Activated CD4-positive, alpha-beta T cell treated with anti-CD3 and anti-CD28 coated beads, Interleukin-2, Interleukin-6, amounts not matched to agents 100 ng/mL and 50 ng/mL, durations not matched to agents 16 hours and 8 hours (primary cell): ENCODE measurements at regions not wholly inside any gene's neighbourhood (a gene's known extent, or its start where the extent isn't known, plus 50 kb on each side); places are given as distances from the start of the nearest gene placed in this dataset.
A peak's percentile ranks its signal among the peaks of the same experiment; 100 is the strongest.

ENCODE experiments used
- DNase-seq: peaks from one replicate; pipeline ENCODE4 v3.0.0-alpha.2; 2020

DNA sequence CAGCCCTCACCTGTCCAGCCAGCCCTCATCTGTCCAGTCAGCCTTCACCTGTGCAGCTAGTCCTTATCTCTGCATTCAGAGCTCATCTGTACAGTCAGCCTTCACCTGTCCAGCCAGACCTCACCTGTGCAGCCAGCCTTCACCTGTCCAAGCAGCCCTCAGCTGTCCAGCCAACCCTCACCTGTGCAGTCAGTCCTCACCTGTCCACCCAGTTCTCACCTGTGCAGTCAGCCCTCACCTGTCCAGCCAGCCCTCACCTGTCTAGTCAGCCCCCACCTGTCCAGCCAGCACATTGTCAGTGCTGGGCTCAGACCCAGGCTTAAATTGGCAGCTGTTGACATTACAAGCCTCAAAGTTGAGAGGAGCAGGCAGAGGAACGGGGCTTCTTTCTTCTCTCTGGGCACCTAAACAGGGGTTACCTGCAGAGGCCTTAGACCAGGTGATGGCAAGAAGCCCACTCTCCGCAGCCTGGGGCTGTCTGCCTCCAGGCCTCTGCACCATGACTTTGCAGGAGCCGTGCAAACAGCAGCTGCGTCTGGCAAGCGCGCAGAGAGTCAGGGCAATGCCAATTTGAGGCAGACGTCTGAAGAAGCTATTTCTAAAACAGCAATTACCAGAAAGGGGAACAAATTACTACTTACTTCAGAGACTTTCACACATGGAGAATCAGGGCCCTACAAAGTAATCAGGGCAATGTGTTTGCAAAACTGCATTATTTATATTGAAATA lies 506.1 kb downstream of the NPHP4 start:
- DNase-seq = no peak

DNA sequence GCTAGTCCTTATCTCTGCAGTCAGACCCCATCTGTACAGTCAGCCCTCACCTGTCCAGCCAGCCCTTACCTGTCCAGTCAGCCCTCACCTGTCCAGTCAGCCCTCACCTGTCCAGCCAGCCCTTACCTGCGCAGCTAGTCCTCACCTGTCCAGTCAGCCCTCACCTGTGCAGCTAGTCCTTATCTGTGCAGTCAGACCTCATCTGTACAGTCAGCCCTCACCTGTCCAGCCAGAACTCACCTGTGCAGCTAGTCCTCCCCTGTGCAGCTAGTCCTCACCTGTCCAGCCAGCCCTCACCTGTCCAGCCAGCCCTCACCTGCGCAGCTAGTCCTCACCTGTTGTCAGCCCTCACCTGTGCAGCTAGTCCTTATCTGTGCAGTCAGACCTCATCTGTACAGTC lies 506.8 kb downstream of the NPHP4 start:
- DNase-seq = no peak

DNA sequence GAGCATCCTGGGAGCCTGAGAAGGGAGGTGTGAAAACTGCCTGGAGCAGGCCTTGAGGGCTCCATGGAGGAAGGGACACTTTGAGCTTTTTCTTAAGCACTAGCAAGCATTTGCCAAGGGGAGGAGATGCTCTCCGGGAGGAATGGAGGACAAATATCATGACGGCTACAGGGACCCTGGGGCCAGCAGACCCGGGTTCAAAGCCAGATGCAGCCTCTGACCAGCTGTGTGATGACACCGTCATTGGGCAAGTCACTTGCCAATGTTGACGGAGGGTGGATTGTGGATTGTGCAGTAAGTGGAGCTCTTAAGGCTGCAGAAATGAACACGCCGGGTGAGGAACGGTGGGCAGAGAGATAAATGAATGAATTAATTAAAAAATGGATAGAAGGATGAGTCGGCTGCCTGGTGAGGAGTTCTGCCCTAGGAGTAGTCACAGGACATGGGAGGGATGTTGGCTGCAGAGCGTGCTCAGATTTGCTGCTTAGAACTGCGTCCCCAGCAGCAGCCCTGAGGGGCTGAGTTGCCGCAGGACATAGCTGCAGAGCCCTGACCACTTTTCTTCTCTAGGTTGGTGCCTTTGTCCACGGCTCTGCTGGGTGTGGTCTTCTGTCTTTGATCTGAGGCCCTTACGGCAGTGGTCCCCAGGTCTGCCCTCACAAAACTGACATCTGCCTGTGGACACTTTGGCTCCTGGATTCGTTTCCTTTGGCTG lies 507.6 kb downstream of the NPHP4 start:
- no peak for DNase-seq

DNA sequence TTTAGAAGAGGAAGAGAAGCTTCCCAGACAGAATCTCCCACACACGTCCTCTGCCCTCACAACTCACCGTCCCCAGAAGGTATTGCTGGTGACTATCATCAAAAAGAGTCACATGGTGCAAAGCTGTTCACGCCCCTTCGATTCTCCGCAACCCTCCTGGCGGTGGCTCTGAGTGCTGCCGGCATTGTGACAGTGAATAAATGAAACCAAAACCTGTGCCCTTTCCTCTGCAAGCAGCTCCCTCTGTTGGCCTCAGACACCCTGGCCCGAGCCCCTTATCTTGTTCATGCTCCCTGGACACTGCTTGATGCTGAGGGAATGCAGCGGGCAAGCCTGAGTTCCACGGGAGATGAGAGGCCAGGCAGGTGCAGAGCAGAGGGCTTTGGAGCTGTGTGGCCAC lies 510.3 kb downstream of the NPHP4 start:
- peak; percentile 13 for DNase-seq

DNA sequence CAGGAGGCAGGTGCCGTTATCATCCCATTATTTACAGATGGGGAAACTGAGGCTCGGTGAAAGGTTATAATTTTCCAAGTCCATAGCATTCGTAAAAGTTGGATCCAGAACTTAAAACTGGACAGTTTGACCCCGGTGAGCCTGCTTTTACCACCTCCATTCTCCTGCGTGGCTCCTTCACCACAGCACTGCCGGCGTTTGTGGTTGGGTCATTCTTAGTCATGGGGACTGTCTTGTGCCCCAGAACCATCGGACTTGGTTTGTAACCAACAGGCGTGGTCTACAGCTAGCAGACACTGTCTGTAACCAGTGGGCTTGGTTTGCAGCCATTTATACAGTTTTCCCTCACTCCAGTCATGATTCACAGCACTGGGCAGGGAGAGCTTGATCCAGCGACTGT lies 511.3 kb downstream of the NPHP4 start:
- DNase-seq = no peak

DNA sequence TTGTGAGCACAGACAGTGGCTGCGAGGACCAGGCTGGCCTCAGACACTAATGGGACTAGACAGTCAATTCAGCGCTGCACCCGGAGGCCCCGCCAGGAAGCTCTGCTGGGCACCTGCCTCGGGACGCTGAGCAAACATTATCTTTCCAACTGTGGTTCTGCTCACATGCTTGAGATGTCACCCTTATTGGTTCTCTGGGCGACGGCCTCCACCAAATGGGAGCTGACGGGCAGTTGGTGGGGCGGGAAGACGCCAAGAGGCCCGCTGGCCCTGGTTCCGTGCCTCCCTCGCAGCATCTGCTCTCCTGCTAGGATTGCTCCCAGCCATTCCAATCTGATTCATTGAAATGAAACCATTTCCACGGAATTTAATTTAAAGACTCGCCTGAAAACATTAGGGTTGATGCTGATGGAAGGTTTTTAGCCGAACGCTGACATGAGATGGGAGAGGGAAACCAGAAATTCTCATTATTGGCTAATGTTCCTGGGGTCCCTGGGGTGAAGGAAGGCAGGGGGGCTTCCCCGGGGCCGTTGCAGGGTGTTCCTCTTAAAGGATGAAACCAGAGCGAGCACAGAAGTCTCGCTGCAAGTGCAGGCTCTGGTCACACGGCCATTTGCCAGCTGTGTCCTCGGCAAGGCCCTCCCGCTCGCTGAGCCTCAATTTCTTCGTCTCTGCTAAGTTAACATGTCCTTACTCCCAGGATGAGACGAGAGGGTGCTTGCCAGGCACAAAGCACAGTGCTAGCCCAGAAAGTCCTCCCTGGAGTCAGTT lies 512.2 kb downstream of the NPHP4 start:
- no peak for DNase-seq

DNA sequence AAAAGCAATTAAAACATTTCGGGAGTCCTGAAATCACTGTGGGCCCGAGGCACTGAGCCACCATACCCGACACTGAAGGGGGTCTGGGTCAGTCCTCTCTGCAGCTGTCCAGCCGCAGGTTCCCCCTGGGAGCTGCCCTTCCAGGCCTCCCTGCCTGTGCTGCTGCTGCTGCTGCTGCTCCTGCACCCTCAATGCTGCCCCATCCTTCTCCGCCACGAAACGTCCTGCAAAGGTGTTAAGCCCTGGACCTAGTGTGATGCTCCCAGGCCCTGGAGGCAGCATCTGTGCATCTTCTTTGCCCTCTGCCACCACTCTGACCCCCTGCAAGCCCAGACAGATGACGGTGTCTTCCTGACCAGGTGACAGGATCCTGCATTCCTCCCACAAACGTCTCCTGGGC lies 513.3 kb downstream of the NPHP4 start:
- no peak for DNase-seq

DNA sequence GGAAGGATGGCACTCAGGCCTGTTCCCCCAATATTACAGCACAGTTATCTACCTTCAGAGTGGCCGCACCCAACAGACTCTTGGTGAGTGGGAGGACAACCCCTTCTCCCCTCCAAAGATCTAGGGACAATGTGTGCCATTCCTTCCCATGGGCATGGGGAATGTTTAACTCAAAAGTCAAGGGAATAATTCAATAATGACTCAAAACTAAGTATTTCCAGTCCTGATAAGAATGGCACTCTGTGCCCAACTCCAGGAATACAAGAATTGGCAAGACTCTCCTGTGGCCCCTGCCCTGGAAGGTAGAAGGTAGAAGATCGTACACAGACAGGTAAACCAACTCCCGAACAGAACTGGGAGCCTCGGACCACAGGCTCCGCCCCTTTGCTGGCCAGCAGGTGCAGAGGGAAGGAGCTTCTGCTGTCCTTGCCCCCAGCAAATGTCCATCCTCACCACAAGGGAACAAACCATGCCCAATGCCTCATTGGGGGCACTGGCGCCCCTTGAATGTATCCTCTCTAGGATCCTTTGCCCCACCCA lies 514.0 kb downstream of the NPHP4 start:
- no peak for DNase-seq

DNA sequence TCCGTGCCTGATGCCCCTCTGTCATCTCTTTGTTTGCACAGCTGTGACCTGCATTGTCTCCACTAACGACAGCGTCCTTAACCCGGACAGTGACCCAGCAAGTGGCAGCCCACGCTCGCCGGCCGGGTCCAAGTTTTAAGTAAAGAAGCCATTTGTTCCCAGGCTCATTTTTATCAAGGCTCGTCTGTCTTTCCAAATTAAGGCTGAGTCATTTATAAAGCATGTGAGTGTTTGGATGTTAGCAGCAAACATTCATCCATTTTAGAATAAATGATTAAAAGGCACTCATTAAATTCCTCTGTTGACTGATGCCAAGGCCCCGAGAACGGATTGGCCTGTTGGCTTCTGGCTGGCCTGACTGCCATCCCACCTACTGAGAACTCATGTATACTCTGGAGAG lies 514.5 kb downstream of the NPHP4 start:
- no peak for DNase-seq

DNA sequence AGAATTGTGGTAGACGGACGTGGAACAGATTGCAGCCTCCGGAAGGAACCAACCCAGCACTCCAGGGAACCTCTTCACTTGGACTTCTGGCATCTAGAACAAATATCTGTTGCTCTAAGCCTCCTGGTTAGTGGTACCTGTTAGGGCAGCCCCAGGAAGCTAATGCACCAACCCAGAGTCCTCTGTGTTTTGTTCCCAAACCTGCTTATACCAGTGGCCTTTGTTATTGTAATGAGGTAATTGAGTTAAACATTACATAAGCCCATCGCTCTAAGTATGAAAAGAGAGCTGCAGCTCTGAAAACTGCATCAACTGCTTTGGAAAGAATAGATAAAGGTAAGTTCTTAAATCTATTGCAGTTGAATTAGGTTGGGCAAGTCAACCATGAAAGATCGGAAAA lies 516.7 kb downstream of the NPHP4 start:
- no peak for DNase-seq

DNA sequence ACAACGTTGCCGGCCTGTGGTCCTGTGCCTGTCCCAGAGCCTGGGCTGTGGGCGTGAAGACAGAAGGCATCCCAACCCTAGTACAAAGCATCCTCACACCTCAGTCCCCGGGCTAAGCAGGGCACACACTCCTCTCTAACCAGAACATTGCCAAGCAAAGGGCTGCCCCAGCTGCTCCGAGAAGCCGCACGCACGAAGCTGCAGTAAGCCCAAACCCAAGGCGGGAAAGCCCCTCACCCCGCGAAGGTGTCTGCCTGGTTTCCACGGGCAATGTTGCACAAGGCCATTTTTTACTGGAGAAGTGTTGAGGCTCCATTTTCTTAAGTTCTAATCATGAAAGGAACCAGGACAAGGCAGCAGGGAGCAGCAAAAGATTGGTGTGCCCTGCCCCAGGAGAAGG lies 519.0 kb downstream of the NPHP4 start:
- DNase-seq = no peak

DNA sequence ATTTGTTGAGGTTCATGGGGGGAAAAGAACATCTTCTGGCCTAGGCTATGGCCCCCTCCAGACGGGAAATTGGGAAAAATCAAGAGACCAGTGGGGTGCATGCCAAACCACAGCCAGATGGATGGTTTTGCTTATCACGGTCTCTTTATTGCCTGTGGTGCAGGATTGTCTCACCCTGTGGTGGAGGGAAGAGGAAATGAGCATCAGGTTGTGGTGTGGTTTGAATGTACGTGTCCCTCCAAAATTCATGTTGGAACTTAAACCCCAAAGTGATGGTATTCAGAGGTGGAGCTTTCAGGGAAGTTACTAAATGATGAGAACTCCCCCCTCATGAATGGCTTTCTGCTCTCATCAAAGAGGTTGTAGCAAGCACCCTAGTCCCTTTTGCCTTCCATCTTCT lies 525.7 kb downstream of the NPHP4 start:
- no peak for DNase-seq

DNA sequence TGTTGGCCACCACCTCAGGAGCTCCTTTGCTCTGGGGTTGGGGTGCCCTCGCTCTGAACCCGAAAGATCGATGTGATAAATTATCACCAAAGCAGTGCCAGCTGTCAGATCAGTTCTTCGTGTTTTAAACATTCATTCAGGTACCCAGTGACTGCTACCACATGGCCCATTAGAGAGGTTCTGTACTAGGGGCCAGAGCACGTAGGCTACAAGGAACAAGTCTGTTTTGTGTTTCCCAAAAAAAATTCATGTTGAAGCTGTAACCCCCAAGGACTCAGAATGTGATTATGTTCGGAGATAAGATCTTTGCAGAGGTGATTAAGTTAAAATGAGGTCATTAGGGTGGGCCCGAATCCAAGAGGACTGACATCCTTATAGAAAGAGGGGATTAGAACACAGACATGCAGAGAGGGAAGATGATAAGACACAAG lies 526.9 kb downstream of the NPHP4 start:
- no peak for DNase-seq

DNA sequence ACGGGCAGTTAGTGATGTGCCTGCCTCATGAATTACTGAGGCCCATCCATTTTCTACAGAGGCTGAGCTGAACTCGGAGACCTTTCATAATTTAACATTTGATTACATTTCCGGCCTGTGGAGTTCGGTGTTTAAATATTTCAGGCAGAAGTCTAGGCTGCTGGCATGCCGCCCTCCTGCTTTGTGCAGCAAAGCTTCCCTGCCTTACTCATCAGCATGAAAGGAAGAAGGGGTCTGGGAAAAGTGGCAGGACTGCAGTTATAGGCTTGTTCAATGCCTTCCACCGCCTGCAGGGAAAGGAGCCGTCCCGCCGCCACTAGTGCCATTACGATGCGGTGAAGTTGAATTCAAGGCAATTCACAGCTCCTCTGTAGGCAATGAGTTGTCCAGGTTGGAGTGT lies 527.9 kb downstream of the NPHP4 start:
- no peak for DNase-seq

DNA sequence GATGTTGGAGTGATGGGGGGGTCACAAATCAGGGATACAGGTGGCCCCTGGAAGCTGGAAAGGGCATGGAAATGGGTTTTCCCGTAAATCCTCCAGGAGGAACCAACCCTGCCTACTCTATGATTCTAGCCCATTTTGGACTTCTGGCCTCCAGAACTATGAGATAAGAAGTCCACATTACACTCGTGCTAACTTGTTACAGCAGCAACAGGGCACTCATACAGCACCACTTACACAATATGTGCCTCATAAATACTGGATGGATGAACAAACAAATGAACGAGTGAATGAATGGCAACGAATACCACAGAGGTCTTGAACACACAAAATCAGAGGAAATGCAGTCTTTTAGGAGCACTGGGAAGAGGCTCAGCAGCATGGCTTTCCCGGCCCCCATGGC lies 531.3 kb downstream of the NPHP4 start:
- DNase-seq = no peak

DNA sequence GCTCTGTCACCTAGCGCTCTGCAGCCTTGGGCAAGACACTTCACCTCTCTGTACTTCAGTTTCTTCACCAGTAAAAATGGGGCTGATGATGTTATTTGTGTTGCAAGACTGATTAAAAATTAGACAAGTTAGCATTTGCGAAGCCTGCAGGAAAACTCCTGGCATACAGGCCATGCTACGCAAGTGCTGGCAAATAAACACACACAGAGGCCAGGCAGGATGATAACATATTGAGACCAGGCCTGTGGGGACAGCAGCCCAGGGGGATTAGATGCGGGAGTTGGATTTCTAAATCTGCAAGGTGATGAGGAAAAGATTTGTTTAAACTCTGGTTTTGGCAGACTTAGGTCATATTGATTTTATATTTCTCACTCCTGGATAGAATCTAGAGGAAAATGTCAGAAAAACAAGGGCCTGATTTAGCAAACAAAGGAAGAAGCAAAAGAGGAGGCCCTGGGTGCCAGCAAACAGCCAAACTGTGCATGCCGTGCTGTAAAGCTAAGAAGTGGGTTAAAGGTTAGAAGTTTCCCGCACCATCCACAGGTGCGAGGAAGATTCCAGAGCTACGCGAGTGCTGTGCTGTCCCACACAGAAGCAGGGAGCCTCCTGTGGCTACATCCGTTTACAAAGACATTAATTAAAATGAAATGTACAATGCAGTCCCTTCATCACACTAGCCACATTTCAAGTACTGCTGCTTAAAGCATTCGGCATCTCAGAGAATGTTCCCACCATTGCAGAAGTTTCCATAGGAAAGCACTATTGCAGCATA lies 532.2 kb downstream of the NPHP4 start:
- no peak for DNase-seq

DNA sequence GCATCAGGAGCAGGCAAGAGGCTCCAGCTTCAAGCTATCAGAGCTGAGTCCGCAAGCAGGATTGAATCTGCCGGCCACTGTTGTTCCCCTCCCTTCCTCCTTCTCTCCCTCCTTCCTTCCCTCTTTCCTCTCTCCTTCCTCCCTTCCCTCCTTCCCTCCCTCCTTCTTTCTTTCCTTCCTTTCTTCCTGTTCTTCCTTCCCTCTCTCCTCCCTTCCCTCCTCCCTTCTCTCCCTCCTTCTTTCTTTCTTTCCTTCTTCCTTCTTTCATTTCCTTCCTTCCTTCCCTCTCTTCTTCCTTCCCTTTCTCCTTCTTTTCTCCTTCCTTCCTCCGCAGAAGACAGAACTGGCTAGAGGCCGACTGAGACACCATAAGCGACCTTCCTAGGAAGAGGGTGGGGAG lies 534.0 kb downstream of the NPHP4 start:
- no peak for DNase-seq

DNA sequence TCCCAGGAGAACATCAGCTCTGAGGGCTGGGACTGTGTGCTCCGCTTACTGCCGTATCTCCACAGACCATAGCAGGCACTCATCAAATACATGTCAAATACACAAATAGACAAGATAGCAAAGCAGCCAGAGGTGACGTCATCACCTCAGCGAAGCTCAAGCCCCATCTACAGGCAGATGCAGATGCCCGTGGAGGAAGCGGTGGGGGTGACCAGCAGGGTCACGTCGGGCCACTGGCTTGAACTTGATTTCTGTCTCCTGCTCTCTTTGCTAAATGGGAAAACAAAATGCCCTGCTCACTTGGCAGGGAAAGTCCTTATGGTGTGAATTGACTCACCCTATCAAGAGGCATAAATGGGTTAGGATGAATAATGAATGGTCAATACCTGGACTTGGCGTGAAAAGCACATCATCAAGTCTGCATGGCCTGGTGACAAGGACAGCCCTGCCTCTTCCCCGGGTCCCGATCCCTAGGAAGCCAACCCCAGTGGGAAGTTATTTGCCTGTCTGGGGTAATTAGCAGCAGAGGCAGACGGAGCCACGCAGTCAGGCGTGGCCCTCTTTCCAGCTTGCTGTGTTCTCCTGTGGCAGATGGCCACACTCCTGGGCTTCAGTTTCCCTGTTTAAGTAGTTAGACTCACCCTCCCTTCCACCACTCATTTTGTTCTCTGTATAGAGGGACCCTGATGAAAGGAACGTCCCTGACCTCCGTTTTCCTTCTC lies 536.0 kb downstream of the NPHP4 start:
- no peak for DNase-seq

DNA sequence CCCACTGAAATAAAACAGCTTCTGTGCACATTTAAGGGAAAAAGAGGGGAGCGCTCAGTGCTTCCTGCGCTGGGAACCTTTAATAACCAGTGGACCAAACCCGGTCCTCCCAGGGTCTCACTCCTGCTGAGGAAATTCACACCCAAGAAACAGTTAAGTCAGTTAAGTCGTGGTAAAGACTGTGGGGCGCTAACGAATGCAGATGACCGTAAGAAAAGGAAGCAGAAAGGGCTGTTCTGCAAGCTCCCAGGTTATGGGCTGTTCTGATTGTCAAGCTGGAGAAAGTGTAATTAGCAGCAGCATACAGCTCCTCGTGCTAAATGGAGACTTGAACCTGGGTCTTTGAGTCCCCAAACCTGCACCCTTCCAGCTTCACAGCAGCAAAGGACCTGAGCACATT lies 536.6 kb downstream of the NPHP4 start:
- no peak for DNase-seq

DNA sequence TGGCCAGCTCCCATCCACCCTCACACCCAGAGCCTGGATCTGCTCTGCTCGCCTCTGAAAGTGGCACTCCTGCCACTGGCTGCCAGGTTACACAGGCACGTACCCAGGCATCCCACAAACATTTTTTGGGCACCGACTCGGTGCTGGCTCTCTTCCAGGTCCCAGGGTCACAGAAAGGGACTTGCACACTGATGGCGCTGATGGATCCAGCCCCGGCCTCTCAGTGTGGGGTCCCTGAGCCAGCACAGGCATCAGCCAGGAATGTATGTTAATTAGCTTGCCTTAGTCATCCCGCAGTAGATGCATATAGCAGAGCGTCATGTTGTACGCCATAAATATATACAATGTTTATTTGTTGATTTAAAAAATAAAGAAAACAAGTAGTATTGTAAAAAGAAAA lies 537.2 kb downstream of the NPHP4 start:
- DNase-seq = no peak

DNA sequence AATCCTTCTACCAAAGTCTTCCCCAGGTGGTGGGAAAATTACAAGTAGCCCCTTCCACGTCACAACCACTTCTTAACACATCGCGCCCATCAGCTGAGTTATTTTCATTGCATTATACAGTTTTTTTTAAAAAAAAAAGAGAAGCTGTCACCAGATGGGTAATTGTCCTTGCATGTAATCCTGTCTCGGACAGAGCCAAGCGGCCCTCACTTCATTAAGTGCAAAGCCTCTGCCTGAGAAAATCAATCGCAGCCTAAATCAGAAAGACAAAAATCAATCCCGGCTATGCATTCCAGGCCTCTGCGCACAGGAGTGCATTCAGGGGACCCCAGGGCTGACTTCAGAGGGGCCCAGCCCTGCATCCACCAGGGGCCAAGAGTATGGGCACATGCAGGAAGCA lies 538.9 kb downstream of the NPHP4 start:
- DNase-seq = no peak

DNA sequence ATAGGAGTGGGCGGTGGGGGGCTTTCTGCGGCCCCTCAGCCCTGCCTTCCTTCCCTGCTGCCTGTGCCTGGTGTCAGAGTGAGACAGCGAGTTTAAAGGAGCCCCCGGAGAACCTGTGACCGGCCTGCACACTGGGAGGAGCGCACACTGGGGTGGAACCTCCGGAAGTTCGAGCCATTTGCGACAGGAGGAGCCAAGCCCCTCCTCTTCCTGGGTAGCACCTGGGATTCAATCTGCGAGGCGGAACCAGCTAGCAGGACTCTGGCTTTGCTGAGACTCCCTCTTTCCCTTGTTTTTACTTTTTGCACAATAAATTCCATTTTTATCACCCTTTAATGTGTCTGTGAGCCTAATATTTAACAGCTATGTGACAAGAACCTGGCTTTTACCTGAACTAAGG lies 540.6 kb downstream of the NPHP4 start:
- DNase-seq = no peak
